GM18507 (cell line): ENCODE measurements at regions not wholly inside any gene's neighbourhood (a gene's known extent, or its start where the extent isn't known, plus 50 kb on each side); places are given as distances from the start of the nearest gene placed in this dataset.
"Not testable (repeated sequence)": the region's sequence is repeated elsewhere in the genome, so short reads cannot be mapped to it uniquely, and the experiment has no call there.

Experiments used
- DNase-seq: peaks from one replicate; pipeline ENCODE4 v3.0.0; 2011; ENCODE audit warnings: low read depth; ENCODE audit not compliant: insufficient read length; ENCODE audit errors: extremely low spot score
- FAIRE-seq: peaks from 2 replicates; lab custom pipeline; 2011; peaks lifted over from hg19 to GRCh38; lab: Jason Lieb, UNC

- no peak for FAIRE-seq
Measured at GRCh38 chr2:8550481-8550880, 131.4 kb upstream of the ID2 start.

GRCh38 chr2:8550937-8551621 lies 130.8 kb upstream of the ID2 start:
- FAIRE-seq (no peak), DNase-seq (no peak)

More at GRCh38 chr2:8550481-8550880, 131.4 kb upstream of the ID2 start:
- no peak for DNase-seq

- FAIRE-seq (peak; percentile 73), DNase-seq (no peak)
Measured at GRCh38 chr2:8551622-8552074, 130.2 kb upstream of the ID2 start.

- DNase-seq (no peak), FAIRE-seq (peak; percentile 65)
Measured at GRCh38 chr2:8552293-8552801, 129.5 kb upstream of the ID2 start.

- no peak for DNase-seq
- FAIRE-seq, result no peak
Measured at GRCh38 chr2:8553643-8554042, 128.2 kb upstream of the ID2 start.

- DNase-seq (no peak), FAIRE-seq (no peak)
Measured at GRCh38 chr2:8554296-8554806, 127.5 kb upstream of the ID2 start.

- no peak for FAIRE-seq
Measured at GRCh38 chr2:8555543-8555942, 126.3 kb upstream of the ID2 start.

GRCh38 chr2:8558096-8558495 lies 123.8 kb upstream of the ID2 start:
- FAIRE-seq (no peak), DNase-seq (no peak)

More at GRCh38 chr2:8555543-8555942, 126.3 kb upstream of the ID2 start:
- no peak for DNase-seq

GRCh38 chr2:8558956-8559355 lies 122.9 kb upstream of the ID2 start:
- DNase-seq (no peak), FAIRE-seq (no peak)

- no peak for FAIRE-seq
- no peak for DNase-seq
Measured at GRCh38 chr2:8559805-8560204, 122.1 kb upstream of the ID2 start.

GRCh38 chr2:8561692-8562091 lies 120.2 kb upstream of the ID2 start:
- DNase-seq, FAIRE-seq: not testable (repeated sequence)

GRCh38 chr2:8563814-8564474 lies 117.9 kb upstream of the ID2 start:
- DNase-seq, result no peak
- FAIRE-seq, result no peak

- FAIRE-seq, result no peak
- no peak for DNase-seq
Measured at GRCh38 chr2:8564475-8564874, 117.4 kb upstream of the ID2 start.

GRCh38 chr2:8565399-8566154 lies 116.3 kb upstream of the ID2 start:
- no peak for DNase-seq
- FAIRE-seq, result no peak

GRCh38 chr2:8566155-8566670 lies 115.6 kb upstream of the ID2 start:
- FAIRE-seq, result no peak
- DNase-seq, result no peak

- FAIRE-seq (no peak), DNase-seq (no peak)
Measured at GRCh38 chr2:8566774-8567468, 114.9 kb upstream of the ID2 start.

GRCh38 chr2:8567469-8568260 lies 114.2 kb upstream of the ID2 start:
- DNase-seq (no peak), FAIRE-seq (no peak)

- no peak for FAIRE-seq
Measured at GRCh38 chr2:8568543-8569302, 113.1 kb upstream of the ID2 start.

More at GRCh38 chr2:8568543-8569302, 113.1 kb upstream of the ID2 start:
- DNase-seq, result no peak
